IMR-90 (cell line): ENCODE measurements at regions not wholly inside any gene's neighbourhood (a gene's known extent, or its start where the extent isn't known, plus 50 kb on each side); places are given as distances from the start of the nearest gene placed in this dataset.

Source experiments
- BHLHE40 ChIP-seq: fragments of 150-350 bp; IDR thresholded peaks from 2 replicates; pipeline ENCODE4 v1.6.1; 2016; ENCODE audit warnings: mild to moderate bottlenecking, low read depth, low read length
- CEBPB ChIP-seq: IDR thresholded peaks from 2 replicates; pipeline ENCODE4 v1.6.1; 2012; ENCODE audit warnings: low read depth, low read length, improper control_type of control experiment
- MAFK ChIP-seq: IDR thresholded peaks from 2 replicates; pipeline ENCODE4 v1.6.1; 2012; ENCODE audit warnings: low read depth, low read length, improper control_type of control experiment
- NFE2L2 ChIP-seq: fragments of 150-350 bp; IDR thresholded peaks from 2 replicates; pipeline ENCODE4 v1.6.1; 2016; ENCODE audit warnings: low read depth, mild to moderate bottlenecking, low read length
- POLR2A ChIP-seq: IDR thresholded peaks from 2 replicates; pipeline ENCODE4 v1.6.1; 2012; ENCODE audit warnings: mild to moderate bottlenecking, low read depth, low read length
- RCOR1 ChIP-seq: IDR thresholded peaks from 2 replicates; pipeline ENCODE4 v1.6.1; 2012; ENCODE audit warnings: mild to moderate bottlenecking, low read length, improper control_type of control experiment; ENCODE audit not compliant: insufficient replicate concordance
- RFX5 ChIP-seq: IDR thresholded peaks from 2 replicates; pipeline ENCODE4 v1.8.0; 2012; ENCODE audit warnings: low read depth, mild to moderate bottlenecking, low read length, moderate library complexity
- SMC3 ChIP-seq: fragments of 150-350 bp; IDR thresholded peaks from 2 replicates; pipeline ENCODE4 v1.6.1; 2016; ENCODE audit warnings: low read depth, mild to moderate bottlenecking, antibody characterized with exemption, low read length, moderate library complexity
- TF ChIP-seq, protein P1 (sequence below): conservative IDR thresholded peaks from 2 replicates; pipeline ENCODE4 v1.5.1; 2012; ENCODE audit warnings: mild to moderate bottlenecking, low read depth, low read length, improper control_type of control experiment
- TF ChIP-seq, protein P2 (sequence below): fragments of 150-350 bp; IDR thresholded peaks from 2 replicates; pipeline ENCODE4 v1.6.1; 2017; ENCODE audit warnings: mild to moderate bottlenecking, antibody characterized with exemption, low read length, low read depth

DNA sequence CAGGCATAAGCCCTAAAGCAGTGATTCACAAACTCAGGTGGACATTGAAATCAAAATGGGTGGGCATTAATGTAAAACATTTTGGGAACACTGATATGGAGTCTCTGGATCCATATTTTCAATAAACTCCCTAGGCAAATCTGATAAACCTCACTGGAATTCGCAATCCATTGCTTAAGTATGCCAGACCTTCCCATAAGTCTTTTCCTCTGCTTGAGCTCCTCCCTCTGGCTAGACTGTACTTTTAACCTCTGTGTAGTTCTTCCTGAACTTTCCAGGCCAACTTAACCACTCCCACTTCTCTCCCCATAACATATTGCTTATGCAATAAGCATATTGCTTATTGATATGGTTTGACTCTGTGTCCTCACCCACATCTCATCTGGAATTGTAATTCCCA, 629.7 kb upstream of the IMPG1 start:
- TF ChIP-seq, protein P1, sequence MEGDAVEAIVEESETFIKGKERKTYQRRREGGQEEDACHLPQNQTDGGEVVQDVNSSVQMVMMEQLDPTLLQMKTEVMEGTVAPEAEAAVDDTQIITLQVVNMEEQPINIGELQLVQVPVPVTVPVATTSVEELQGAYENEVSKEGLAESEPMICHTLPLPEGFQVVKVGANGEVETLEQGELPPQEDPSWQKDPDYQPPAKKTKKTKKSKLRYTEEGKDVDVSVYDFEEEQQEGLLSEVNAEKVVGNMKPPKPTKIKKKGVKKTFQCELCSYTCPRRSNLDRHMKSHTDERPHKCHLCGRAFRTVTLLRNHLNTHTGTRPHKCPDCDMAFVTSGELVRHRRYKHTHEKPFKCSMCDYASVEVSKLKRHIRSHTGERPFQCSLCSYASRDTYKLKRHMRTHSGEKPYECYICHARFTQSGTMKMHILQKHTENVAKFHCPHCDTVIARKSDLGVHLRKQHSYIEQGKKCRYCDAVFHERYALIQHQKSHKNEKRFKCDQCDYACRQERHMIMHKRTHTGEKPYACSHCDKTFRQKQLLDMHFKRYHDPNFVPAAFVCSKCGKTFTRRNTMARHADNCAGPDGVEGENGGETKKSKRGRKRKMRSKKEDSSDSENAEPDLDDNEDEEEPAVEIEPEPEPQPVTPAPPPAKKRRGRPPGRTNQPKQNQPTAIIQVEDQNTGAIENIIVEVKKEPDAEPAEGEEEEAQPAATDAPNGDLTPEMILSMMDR = no peak
- TF ChIP-seq POLR2A = no peak
- TF ChIP-seq NFE2L2 = no peak
- no peak for TF ChIP-seq RFX5
- TF ChIP-seq BHLHE40 = no peak
- no peak for TF ChIP-seq CEBPB
- TF ChIP-seq SMC3 = no peak
- no peak for TF ChIP-seq MAFK
- no peak for TF ChIP-seq RCOR1
- TF ChIP-seq, protein P2, sequence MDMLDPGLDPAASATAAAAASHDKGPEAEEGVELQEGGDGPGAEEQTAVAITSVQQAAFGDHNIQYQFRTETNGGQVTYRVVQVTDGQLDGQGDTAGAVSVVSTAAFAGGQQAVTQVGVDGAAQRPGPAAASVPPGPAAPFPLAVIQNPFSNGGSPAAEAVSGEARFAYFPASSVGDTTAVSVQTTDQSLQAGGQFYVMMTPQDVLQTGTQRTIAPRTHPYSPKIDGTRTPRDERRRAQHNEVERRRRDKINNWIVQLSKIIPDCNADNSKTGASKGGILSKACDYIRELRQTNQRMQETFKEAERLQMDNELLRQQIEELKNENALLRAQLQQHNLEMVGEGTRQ = no peak
